Non-pigmented ciliary epithelial cell (primary cell): ENCODE measurements at regions not wholly inside any gene's neighbourhood (a gene's known extent, or its start where the extent isn't known, plus 50 kb on each side); places are given as distances from the start of the nearest gene placed in this dataset.
"Not testable (repeated sequence)": the region's sequence is repeated elsewhere in the genome, so short reads cannot be mapped to it uniquely, and the experiment has no call there.

Experiments used
- DNase-seq: peaks from one replicate; pipeline ENCODE4 v3.0.0-alpha.2; 2010; ENCODE audit warnings: low read depth

DNA sequence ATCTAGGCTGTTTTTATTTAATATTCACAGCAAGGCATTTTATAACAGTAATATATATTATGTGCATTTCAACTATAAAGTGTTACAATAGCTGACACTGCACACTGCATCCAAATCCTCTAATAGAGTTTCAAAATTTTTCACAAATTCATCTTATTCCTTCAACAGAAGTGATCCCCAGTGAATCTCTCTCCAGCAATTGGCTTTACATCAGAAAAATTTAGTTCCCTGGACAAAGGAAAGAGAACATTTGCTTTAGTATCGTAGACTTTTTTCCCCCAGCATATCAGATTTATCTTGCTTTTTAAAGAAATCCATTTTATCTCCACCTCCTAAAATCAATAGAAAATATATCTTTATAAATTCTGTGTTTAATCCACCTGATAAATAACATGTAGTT is 868.6 kb downstream of the TBL1XR1 start:
- DNase-seq = no peak

- DNase-seq = no peak
These were observed 869.1 kb downstream of the TBL1XR1 start for GRCh38 chr3:176328198-176328597.

GRCh38 chr3:176326894-176327490 is 870.3 kb downstream of the TBL1XR1 start:
- DNase-seq = not testable (repeated sequence)

GRCh38 chr3:176321532-176321931 is 875.8 kb downstream of the TBL1XR1 start:
- DNase-seq = not testable (repeated sequence)

DNA sequence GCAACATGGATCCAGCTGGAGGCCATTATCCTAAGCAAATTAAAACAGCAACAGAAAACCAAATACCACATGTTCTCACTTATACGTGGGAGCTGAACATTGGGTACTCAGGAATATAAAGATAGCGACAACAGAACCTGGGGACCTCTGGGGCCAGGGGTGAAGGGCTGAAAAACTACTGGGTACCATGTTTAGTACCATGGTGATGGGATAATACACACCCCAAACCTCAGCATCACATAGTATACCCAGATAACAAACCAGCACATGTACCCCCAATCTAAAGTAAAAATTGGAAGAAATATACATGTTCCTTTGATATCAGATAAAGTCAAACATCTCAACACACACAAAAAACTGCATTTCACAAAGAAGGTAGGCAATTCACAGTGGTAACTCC is 876.2 kb downstream of the TBL1XR1 start:
- no peak for DNase-seq

GRCh38 chr3:176313426-176313825 is 883.9 kb downstream of the TBL1XR1 start:
- no peak for DNase-seq

DNA sequence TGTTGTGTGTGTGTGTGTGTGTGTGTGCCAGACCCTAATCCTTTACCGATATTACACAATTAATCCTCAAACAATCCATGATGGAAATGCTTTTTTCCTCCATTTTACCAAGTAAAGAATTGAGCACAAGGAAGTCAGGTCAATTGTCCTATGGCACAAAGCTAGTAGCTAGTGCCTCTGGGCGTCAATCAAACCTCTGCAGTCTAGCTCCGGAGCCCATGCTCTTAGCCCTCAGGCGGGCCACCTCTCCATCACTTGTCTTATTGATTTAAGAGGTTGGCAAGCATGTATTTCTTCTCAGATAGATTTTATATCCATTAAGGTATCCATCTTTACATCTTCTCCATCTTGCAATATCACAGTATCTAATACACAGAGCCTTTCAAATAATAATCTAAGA is 886.6 kb downstream of the TBL1XR1 start:
- no peak for DNase-seq

- DNase-seq = no peak
These were observed 895.0 kb downstream of the TBL1XR1 start for GRCh38 chr3:176302271-176302670.

DNA sequence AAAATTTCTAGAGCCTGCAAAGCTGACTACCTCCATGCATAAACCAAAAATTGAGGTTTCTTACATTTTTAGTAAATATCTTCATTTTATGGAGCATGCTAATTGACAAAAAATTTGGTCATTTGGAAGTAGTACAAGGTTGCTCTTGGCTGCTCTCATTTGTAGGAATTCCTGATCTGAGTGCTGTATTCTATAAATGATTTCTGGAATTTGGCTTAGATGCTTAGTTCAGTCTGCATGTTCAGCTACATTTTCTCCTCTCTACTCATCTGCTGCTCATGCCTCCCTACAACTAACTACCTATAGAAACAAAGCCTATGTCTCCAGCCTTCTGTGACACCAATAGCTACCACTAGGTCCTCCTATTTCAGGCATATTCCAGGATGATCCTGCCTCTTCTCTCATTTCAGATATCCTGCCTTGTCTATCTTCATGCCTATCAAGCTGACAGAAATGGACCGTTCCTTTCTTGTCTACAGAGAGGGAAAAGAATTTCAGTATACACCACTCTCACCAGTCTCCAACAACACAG is 901.1 kb downstream of the TBL1XR1 start:
- no peak for DNase-seq

DNA sequence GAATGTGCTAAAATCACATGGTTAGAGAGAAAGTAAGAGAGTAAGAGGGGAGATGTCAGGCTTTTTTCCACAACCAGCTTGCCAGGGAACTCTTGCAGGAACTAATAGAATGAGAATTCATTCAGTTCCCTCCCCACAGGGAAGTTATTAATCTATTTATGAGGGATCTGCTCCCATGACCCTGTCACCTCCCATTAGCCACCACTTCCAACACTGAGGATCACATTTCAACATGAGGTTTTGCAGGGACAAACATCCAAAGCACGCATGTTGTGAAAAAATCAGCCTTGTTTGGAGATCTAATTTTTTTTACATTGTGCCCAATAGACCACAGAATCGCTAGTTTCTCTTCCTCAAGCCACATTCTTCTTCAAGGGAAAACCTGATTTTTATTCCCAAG is 904.0 kb downstream of the TBL1XR1 start:
- DNase-seq = no peak

DNA sequence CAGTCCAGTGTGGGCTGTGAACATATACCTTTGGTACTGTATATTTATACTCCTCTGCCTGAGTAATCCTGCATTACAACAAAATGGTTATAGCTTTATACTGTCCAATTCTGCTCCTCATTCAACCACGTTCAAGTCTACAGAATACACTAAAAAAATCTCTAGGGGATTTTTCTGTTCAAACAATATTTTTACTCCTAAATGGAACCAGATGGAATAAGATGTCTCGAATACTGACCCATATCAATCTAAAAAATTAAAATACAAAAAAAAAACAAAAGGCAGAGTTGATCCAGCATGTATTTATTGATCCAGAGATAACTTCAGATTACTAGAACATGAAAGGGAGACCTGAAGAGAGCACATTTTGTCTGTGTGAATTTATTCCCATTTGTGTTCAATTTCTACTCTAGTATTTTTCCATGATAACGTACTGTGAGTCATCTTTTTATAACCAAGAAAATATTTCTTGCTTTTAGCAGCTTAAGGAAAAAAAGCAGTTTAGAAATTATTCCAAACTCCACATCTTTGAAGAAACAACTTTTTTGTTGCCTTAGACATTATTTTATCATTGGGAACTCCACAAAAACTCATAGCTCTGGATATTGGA is 910.7 kb downstream of the TBL1XR1 start:
- no peak for DNase-seq

- DNase-seq = no peak
These were observed 921.7 kb downstream of the TBL1XR1 start for GRCh38 chr3:176275538-176275937.

DNA sequence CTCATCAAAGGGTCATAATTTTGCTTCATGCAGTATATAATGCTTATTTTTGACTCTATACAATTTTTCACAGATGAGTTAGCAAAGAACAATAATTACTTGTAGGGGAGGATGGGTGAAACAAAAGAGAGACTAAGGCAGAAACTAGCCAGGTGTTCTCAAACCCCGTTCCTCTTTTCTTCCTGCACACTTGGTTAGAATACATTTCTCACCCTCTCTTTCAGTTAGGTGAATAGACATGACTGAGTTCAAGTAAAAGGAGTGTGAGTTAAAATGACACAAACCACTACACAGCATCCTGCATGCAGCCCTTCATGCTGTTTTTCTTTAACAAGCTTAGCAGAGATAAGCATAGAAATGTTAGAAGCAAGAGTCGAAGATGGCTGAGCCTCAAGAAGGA is 922.2 kb downstream of the TBL1XR1 start:
- DNase-seq = no peak

- no peak for DNase-seq
These were observed 923.1 kb downstream of the TBL1XR1 start for GRCh38 chr3:176274161-176274560.

GRCh38 chr3:176262071-176262470 is 935.2 kb downstream of the TBL1XR1 start:
- DNase-seq = no peak

DNA sequence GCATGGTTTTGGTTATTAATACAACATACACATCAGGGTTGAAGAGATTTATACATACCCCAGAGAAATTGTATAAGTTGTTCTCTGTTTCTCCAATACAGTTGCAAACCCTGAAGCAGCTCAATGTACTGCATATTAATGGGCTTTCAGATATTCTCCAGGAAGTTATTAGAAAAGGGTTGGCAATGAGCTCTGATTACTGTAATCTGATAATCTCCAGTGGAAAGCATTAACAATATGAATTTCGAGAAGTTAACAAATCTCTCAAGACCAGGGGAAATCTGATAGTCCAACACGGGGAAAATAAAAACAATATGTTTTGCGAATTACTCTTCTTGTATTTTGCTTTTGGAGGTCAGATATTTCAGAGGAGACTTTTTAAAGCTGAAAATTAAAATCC is 950.1 kb downstream of the TBL1XR1 start:
- DNase-seq = no peak

DNA sequence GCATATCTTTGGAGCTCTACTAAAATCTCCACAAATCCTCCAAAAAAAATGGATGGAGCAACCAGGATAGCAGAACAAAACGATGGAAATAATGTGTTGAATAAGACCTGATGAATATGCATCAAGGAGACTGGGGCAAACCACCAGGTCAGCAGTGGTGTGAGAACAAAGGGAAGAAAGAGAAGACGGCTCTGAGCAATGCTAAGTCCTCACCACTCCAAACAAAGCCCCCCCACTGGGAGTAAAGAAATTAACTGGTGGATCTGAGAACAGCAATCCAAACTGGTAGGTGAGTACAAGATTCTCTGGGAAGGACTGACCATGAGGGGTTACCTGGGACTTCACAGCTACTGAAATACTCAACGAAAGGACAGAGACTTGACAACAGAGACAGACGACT is 977.3 kb downstream of the TBL1XR1 start:
- DNase-seq = no peak

GRCh38 chr3:176214758-176215157 is 982.5 kb downstream of the TBL1XR1 start:
- no peak for DNase-seq

DNA sequence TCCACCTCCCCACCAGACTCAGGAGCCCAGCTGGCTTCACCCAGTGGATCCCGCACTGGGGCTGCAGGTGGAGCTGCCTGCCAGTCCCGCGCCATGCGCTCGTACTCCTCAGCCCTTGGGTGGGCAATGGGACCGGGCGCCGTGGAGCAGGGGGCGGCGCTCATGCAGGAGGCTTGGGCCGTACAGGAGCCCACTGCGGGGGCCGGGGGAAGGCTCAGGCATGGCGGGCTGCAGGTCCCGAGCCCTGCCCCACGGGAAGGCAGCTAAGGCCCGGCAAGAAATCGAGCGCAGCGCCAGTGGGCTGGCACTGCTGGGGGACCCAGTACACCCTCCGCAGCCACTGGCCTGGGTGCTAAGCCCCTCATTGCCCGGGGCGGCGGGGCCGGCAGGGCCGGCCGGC is 984.0 kb downstream of the TBL1XR1 start:
- not testable (repeated sequence) for DNase-seq

DNA sequence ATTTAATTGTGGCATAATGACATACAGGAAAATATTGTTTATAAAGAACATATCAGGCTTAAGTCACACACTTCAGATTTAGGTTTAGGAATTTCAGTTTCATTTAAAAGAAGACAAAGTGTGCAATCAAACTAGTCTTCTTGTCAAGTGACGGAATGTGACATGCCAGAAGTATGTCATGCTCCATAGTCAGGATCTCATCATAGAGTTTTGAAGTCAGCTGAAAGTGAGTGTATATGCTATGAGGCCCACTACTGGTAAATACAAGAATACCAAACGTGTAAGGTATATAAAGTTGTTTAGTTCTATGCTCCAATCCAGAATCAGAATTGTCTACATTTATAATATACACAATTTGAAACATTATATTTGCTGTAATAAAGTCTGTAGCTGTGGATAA is 988.4 kb downstream of the TBL1XR1 start:
- DNase-seq = no peak

GRCh38 chr3:176208283-176208682 is 989.0 kb downstream of the TBL1XR1 start:
- no peak for DNase-seq

GRCh38 chr3:176206809-176207208 is 990.5 kb downstream of the TBL1XR1 start:
- DNase-seq = no peak

DNA sequence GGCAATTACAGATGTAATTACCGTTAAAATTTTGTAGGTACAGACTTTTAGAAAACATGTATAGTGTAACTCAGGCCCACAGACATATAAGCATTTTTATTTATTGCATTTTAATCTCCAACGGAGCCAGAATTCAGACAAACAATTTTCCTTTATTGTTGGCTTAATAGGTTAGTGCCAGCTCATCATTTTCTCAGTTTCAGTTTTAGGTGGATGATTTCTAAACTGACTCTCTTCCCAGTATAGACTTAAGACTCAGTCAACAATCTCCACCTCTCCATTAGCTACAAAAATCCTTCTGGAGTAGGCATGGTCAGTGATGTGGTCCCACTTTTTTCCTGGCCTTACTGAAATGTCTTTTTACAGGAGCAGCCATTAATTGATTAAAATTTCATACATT is 994.6 kb downstream of the TBL1XR1 start:
- DNase-seq = no peak
